ENCODE measurements at regions not wholly inside any gene's neighbourhood (a gene's known extent, or its start where the extent isn't known, plus 50 kb on each side); places are given as distances from the start of the nearest gene placed in this dataset.

DNA sequence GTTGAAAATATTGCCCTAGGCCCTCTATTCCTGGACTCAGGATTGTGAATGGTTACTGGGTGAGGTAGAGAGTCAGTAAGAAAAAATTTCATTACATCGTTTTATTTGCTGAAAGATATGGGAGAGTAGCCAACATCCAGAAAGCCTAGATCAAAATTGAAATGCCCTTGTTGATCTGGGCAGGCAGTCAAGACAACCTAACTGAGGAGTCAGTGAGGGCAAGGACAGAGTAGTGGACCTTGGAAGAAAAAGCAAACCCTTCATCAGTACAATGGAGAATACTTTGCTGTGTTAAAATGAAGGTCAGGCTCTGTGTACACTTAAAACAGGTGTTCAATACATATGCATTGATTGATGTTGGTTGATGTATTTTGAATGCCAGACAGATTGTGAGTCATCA lies 576.7 kb downstream of the OLFM4 start:
- no peak overlapping the region for H3K4me3 ChIP-seq
- DNase-seq (no peak), ATAC-seq (ENCODE audit: insufficient read depth, low FRiP score) (no peak)
- no peaks in the 10 kb centered on the region for H3K27me3 ChIP-seq (ENCODE audit: control insufficient read depth in 3 of 3, insufficient read depth in 3 of 3, low read length in 2 of 3)
- no peak overlapping the region for H3K9ac ChIP-seq (ENCODE audit: insufficient read depth in 1 of 2, low read length in 2 of 2)
- H3K27ac ChIP-seq (ENCODE audit: low read depth in 1 of 2, low read length in 1 of 2): no peak overlapping the region
- TF ChIP-seq CTCF (IDR thresholded peaks at IDR 0.05; ENCODE audit: control extremely low read depth, extremely low read depth): no peak
- no peaks in the 10 kb centered on the region for H3K4me1 ChIP-seq (ENCODE audit: control insufficient read depth in 5 of 5, insufficient read depth in 5 of 5, low read length in 5 of 5)
- no peaks in the 10 kb centered on the region for H3K9me3 ChIP-seq (ENCODE audit: control insufficient read depth in 4 of 4, insufficient read depth in 3 of 4, low read length in 3 of 4)
- WGBS, 2 donors: 70 to 87% methylated on average over 1 of the region's 1 CpG
- H3K36me3 ChIP-seq (ENCODE audit: control insufficient read depth in 4 of 4, insufficient read depth in 4 of 4, low read length in 4 of 4): no peaks in the 10 kb centered on the region

GRCh38 chr13:53612200-53612599 lies 583.6 kb downstream of the OLFM4 start:
- Histone ChIP-seq H3K9ac (ENCODE audit: insufficient read depth in 1 of 2, low read length in 2 of 2) (no peak overlapping the region), H3K4me3 (no peak overlapping the region), H3K27me3 (ENCODE audit: control insufficient read depth in 3 of 3, insufficient read depth in 3 of 3, low read length in 2 of 3) (no peaks in the 10 kb centered on the region), H3K9me3 (ENCODE audit: control insufficient read depth in 4 of 4, insufficient read depth in 3 of 4, low read length in 3 of 4) (no peaks in the 10 kb centered on the region), H3K27ac (ENCODE audit: low read depth in 1 of 2, low read length in 1 of 2) (no peak overlapping the region), H3K4me1 (ENCODE audit: control insufficient read depth in 5 of 5, insufficient read depth in 5 of 5, low read length in 5 of 5) (no peaks in the 10 kb centered on the region), H3K36me3 (ENCODE audit: control insufficient read depth in 4 of 4, insufficient read depth in 4 of 4, low read length in 4 of 4) (no peaks in the 10 kb centered on the region)
- TF ChIP-seq CTCF (IDR thresholded peaks at IDR 0.05; ENCODE audit: control extremely low read depth, extremely low read depth): no peak
- no peak for ATAC-seq (ENCODE audit: insufficient read depth, low FRiP score)
- 73 to 86% methylated on average over 3 of the region's 3 CpGs for WGBS, 2 donors
- DNase-seq: no peak

DNA sequence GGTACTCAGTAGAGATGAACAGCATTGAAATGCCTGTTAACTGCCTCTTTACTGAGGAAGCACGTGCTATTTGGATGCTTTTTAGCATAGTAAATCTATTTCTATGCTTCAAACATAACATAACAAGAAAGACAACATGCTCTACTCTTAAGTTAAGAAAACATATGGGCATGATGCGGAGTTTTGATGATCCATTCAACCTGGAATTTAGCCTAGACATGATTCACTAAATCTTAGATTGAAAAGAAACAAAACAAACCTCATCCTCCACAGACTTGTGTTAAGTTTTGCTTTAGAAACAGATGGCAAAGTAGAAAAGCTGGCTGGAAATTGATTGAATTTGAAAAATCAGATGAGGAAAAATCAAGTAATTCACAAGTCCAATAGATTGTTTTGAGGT lies 593.8 kb downstream of the OLFM4 start:
- Histone ChIP-seq H3K27me3 (ENCODE audit: control insufficient read depth in 3 of 3, insufficient read depth in 3 of 3, low read length in 2 of 3) (no peaks in the 10 kb centered on the region), H3K27ac (ENCODE audit: low read depth in 1 of 2, low read length in 1 of 2) (no peak overlapping the region), H3K4me3 (no peak overlapping the region), H3K9me3 (ENCODE audit: control insufficient read depth in 4 of 4, insufficient read depth in 3 of 4, low read length in 3 of 4) (no peaks in the 10 kb centered on the region), H3K36me3 (ENCODE audit: control insufficient read depth in 4 of 4, insufficient read depth in 4 of 4, low read length in 4 of 4) (no peaks in the 10 kb centered on the region), H3K4me1 (ENCODE audit: control insufficient read depth in 5 of 5, insufficient read depth in 5 of 5, low read length in 5 of 5) (no peaks in the 10 kb centered on the region), H3K9ac (ENCODE audit: insufficient read depth in 1 of 2, low read length in 2 of 2) (no peak overlapping the region)
- DNase-seq (no peak), ATAC-seq (ENCODE audit: insufficient read depth, low FRiP score) (no peak)
- no peak for TF ChIP-seq CTCF (IDR thresholded peaks at IDR 0.05; ENCODE audit: control extremely low read depth, extremely low read depth)
- WGBS, 2 donors: 35 to 53% methylated on average over 2 of the region's 2 CpGs

- Histone ChIP-seq H3K27ac (ENCODE audit: low read depth in 1 of 2, low read length in 1 of 2) (no peak overlapping the region), H3K9me3 (ENCODE audit: control insufficient read depth in 4 of 4, insufficient read depth in 3 of 4, low read length in 3 of 4) (no peaks in the 10 kb centered on the region), H3K9ac (ENCODE audit: insufficient read depth in 1 of 2, low read length in 2 of 2) (no peak overlapping the region), H3K4me1 (ENCODE audit: control insufficient read depth in 5 of 5, insufficient read depth in 5 of 5, low read length in 5 of 5) (no peaks in the 10 kb centered on the region), H3K27me3 (ENCODE audit: control insufficient read depth in 3 of 3, insufficient read depth in 3 of 3, low read length in 2 of 3) (no peaks in the 10 kb centered on the region), H3K36me3 (ENCODE audit: control insufficient read depth in 4 of 4, insufficient read depth in 4 of 4, low read length in 4 of 4) (no peaks in the 10 kb centered on the region), H3K4me3 (no peak overlapping the region)
- DNase-seq: no peak
- WGBS, 2 donors: 75 to 87% methylated on average over 2 of the region's 2 CpGs
- no peak for ATAC-seq (ENCODE audit: insufficient read depth, low FRiP score)
- TF ChIP-seq CTCF (IDR thresholded peaks at IDR 0.05; ENCODE audit: control extremely low read depth, extremely low read depth): no peak
These were observed 594.5 kb downstream of the OLFM4 start for GRCh38 chr13:53623146-53623545.
